Mesendoderm (in vitro differentiated cells): ENCODE measurements at regions not wholly inside any gene's neighbourhood (a gene's known extent, or its start where the extent isn't known, plus 50 kb on each side); places are given as distances from the start of the nearest gene placed in this dataset.
"Not testable (repeated sequence)": the region's sequence is repeated elsewhere in the genome, so short reads cannot be mapped to it uniquely, and the experiment has no call there.

Experiments
- DNase-seq: peaks from one replicate; pipeline ENCODE4 v3.0.0; 2013
- H2AK5ac ChIP-seq: 2 replicates; pipeline ENCODE4 v1.6.1; 2013; ENCODE audit warnings: low read length, inconsistent platforms
- H2BK120ac ChIP-seq: 2 replicates; pipeline ENCODE4 v1.6.1; 2013; ENCODE audit warnings: low read depth, mild to moderate bottlenecking, low read length, moderate library complexity, mixed read lengths
- H2BK15ac ChIP-seq: replicated peaks from 2 replicates; pipeline ENCODE4 v1.6.1; 2013; ENCODE audit warnings: low read depth, mild to moderate bottlenecking, moderate library complexity
- H2BK5ac ChIP-seq: 2 replicates; pipeline ENCODE4 v1.6.1; 2013; ENCODE audit warnings: low read length, inconsistent platforms
- H3K18ac ChIP-seq: 2 replicates; pipeline ENCODE4 v1.6.1; 2013; ENCODE audit warnings: mild to moderate bottlenecking, low read length, mixed read lengths
- H3K23ac ChIP-seq: one replicate; pipeline ENCODE4 v1.6.1; 2013; ENCODE audit warnings: low read length
- H3K27ac ChIP-seq: 2 replicates; pipeline ENCODE4 v1.5.1; 2013; ENCODE audit warnings: low read depth, mild to moderate bottlenecking, inconsistent platforms, low read length, moderate library complexity
- H3K27me3 ChIP-seq: 2 replicates; pipeline ENCODE4 v1.6.1; 2013; ENCODE audit warnings: low read length, control low read depth, mild to moderate bottlenecking, inconsistent platforms; ENCODE audit not compliant: insufficient read depth, poor library complexity
- H3K36me3 ChIP-seq: 2 replicates; pipeline ENCODE4 v1.6.1; 2013; ENCODE audit warnings: low read length, inconsistent platforms; ENCODE audit not compliant: control insufficient read depth, insufficient read depth
- H3K4ac ChIP-seq: one replicate; pipeline ENCODE4 v1.6.1; 2013; ENCODE audit warnings: low read depth, mild to moderate bottlenecking, low read length, moderate library complexity
- H3K4me1 ChIP-seq: 2 replicates; pipeline ENCODE4 v1.6.1; 2013; ENCODE audit warnings: low read depth, low read length, inconsistent platforms; ENCODE audit not compliant: control insufficient read depth
- H3K4me2 ChIP-seq: 2 replicates; pipeline ENCODE4 v1.6.1; 2013; ENCODE audit warnings: low read length
- H3K4me3 ChIP-seq: 2 replicates; pipeline ENCODE4 v1.5.1; 2013; ENCODE audit warnings: mild to moderate bottlenecking, low read length
- H3K56ac ChIP-seq: one replicate; pipeline ENCODE4 v1.6.1; 2013; ENCODE audit warnings: low read length
- H3K79me1 ChIP-seq: 2 replicates; pipeline ENCODE4 v1.6.1; 2013; ENCODE audit warnings: low read length, inconsistent platforms
- H3K79me2 ChIP-seq: 2 replicates; pipeline ENCODE4 v1.6.1; 2013; ENCODE audit warnings: mild to moderate bottlenecking, low read length; ENCODE audit not compliant: control insufficient read depth, insufficient read depth
- H3K9ac ChIP-seq: 2 replicates; pipeline ENCODE4 v1.6.1; 2013; ENCODE audit warnings: low read length, inconsistent platforms
- H4K5ac ChIP-seq: one replicate; pipeline ENCODE4 v1.6.1; 2013; ENCODE audit warnings: low read length
- H4K8ac ChIP-seq: one replicate; pipeline ENCODE4 v1.6.1; 2013; ENCODE audit warnings: low read depth, mild to moderate bottlenecking, control low read depth, low read length, moderate library complexity
- WGBS: extraction: QIAGEN DNeasy Blood & Tissue Kit; methylation state at CpG from one replicate; pipeline ENCODE4 v1.1.7; 2013; ENCODE audit warnings: low lambda C conversion rate, missing lambda C conversion rate; ENCODE audit not compliant: insufficient coverage; ENCODE audit errors: extremely low coverage; 5-methylcytosine and 5-hydroxymethylcytosine counted together

DNA sequence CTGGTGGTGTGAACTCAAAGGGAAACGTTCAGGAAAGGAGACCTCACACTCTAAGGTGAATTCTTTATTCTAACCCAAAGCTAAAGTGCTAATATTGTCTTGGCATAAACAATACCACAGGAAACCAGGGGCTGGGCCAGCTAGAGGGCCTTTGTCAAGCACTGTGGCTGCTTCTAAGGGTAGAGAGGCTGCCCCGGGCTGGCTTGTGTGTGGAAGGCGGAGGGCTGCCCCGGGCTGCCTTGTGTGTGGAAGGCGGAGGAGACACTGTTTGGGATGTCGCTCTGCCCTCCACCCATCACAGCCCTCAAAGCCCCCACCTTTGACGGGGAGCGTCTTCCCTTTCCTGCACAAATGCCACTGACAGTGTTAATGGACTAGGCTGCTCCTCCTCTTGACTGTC is 216.8 kb downstream of the TOMM20 start:
- no peak overlapping the region for H3K4ac ChIP-seq
- no peak overlapping the region for H3K4me2 ChIP-seq
- no peak overlapping the region for H3K9ac ChIP-seq
- H4K5ac ChIP-seq = no peak overlapping the region
- no peak overlapping the region for H3K18ac ChIP-seq
- no peak overlapping the region for H2BK15ac ChIP-seq
- no peak overlapping the region for H2BK5ac ChIP-seq
- H3K27ac ChIP-seq = no peak overlapping the region
- H4K8ac ChIP-seq = no peak overlapping the region
- H3K27me3 ChIP-seq = no peaks in the 10 kb centered on the region
- no peak overlapping the region for H2BK120ac ChIP-seq
- no peaks in the 10 kb centered on the region for H3K79me2 ChIP-seq
- H3K36me3 ChIP-seq = no peaks in the 10 kb centered on the region
- H3K4me1 ChIP-seq = no peaks in the 10 kb centered on the region
- no peak overlapping the region for H2AK5ac ChIP-seq
- WGBS = no CpG with 5 or more reads among the region's 8 CpGs
- no peak overlapping the region for H3K4me3 ChIP-seq
- H3K56ac ChIP-seq = peak overlapping the region; percentile 53
- DNase-seq = no peak
- H3K79me1 ChIP-seq = no peaks in the 10 kb centered on the region
- H3K23ac ChIP-seq = no peak overlapping the region

DNA sequence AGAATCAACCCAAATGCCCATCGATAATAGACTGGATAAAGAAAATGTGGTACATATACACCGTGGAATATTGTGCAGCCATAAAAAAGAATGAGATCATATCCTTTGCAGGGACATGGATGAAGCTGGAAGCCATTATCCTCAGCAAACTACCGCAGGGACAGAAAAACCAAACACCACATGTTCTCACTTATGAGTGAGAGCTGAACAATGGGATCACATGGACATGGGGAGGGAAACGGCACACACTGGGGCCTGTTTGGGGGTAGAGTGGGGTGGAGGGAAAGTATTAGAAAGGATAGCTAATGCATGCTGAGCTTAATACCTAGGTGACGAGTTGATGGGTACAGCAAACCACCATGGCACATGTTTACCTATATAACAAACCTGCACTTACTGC is 217.5 kb downstream of the TOMM20 start:
- not testable (repeated sequence) for H2BK5ac ChIP-seq, H2BK15ac ChIP-seq, H3K79me1 ChIP-seq, H3K4me1 ChIP-seq, H3K27ac ChIP-seq, H3K79me2 ChIP-seq, H3K9ac ChIP-seq, H3K18ac ChIP-seq, H3K4me2 ChIP-seq, H3K4ac ChIP-seq, H3K36me3 ChIP-seq, H4K8ac ChIP-seq, H3K56ac ChIP-seq, H3K23ac ChIP-seq, H4K5ac ChIP-seq, H3K27me3 ChIP-seq, H3K4me3 ChIP-seq, H2AK5ac ChIP-seq, DNase-seq, H2BK120ac ChIP-seq
- WGBS = no CpG with 5 or more reads among the region's 5 CpGs

DNA sequence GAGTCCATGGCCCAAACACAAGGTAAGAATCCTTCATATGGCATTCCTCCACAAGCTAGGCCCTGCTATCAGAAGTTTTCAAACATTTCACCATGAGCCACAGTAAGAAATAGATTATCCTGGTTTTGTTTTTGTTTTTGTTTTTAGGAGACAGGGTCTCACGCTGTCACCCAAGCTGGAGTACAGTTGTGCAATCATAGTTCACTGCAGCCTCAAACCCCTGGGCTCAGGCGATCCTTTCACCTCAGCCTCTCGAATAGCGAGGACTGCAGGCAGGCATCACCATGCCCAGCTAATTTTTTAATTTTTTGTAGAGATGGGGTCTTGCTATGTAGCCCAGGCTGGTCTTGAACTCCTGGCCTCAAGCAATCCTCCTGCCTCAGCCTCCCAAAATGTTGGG is 218.8 kb downstream of the TOMM20 start:
- no peak overlapping the region for H3K4me2 ChIP-seq
- no peak overlapping the region for H2AK5ac ChIP-seq
- H3K79me1 ChIP-seq = no peaks in the 10 kb centered on the region
- no peak overlapping the region for H2BK5ac ChIP-seq
- H3K56ac ChIP-seq = no peak overlapping the region
- no peak overlapping the region for H4K8ac ChIP-seq
- H3K23ac ChIP-seq = no peak overlapping the region
- no CpG with 5 or more reads among the region's 4 CpGs for WGBS
- no peak overlapping the region for H3K4me3 ChIP-seq
- H3K36me3 ChIP-seq = no peaks in the 10 kb centered on the region
- H3K79me2 ChIP-seq = no peaks in the 10 kb centered on the region
- H3K4me1 ChIP-seq = no peaks in the 10 kb centered on the region
- no peak overlapping the region for H3K18ac ChIP-seq
- H3K27ac ChIP-seq = no peak overlapping the region
- H2BK15ac ChIP-seq = no peak overlapping the region
- no peak for DNase-seq
- no peak overlapping the region for H3K9ac ChIP-seq
- no peak overlapping the region for H4K5ac ChIP-seq
- H3K4ac ChIP-seq = no peak overlapping the region
- no peaks in the 10 kb centered on the region for H3K27me3 ChIP-seq
- no peak overlapping the region for H2BK120ac ChIP-seq

DNA sequence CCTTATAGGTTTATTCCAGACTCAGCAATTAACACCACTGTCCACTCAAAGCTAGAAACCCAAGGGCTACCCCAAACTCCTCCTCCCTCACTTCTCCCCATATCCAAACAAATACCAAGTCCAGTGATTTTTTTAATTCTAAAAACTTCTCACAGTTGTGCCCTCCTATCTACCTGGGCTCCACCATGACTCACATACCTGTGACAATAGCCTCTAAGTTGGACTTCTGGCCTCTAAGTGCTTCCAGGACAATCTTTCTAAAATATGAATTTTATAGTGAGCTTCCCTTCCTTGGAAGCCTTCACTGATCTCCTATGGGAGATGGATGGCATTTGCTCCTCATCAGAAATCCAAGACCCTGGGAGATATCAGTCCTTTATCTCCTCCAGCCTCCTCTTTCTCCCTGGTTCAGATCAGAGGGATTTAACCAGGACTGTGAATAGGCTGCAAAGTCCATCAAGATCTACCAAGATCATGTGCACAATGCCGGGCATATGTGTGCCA is 219.3 kb downstream of the TOMM20 start:
- H3K27ac ChIP-seq = no peak overlapping the region
- H3K27me3 ChIP-seq = no peaks in the 10 kb centered on the region
- H3K4me2 ChIP-seq = no peak overlapping the region
- no peak for DNase-seq
- H2BK15ac ChIP-seq = no peak overlapping the region
- H3K23ac ChIP-seq = no peak overlapping the region
- no peak overlapping the region for H3K18ac ChIP-seq
- WGBS = no CpG with 5 or more reads among the region's 1 CpG
- no peak overlapping the region for H4K8ac ChIP-seq
- H3K4ac ChIP-seq = no peak overlapping the region
- no peak overlapping the region for H2BK120ac ChIP-seq
- H3K79me1 ChIP-seq = no peaks in the 10 kb centered on the region
- H2AK5ac ChIP-seq = no peak overlapping the region
- no peaks in the 10 kb centered on the region for H3K79me2 ChIP-seq
- no peaks in the 10 kb centered on the region for H3K36me3 ChIP-seq
- H3K4me3 ChIP-seq = no peak overlapping the region
- no peak overlapping the region for H4K5ac ChIP-seq
- H2BK5ac ChIP-seq = no peak overlapping the region
- no peak overlapping the region for H3K9ac ChIP-seq
- no peaks in the 10 kb centered on the region for H3K4me1 ChIP-seq
- no peak overlapping the region for H3K56ac ChIP-seq

DNA sequence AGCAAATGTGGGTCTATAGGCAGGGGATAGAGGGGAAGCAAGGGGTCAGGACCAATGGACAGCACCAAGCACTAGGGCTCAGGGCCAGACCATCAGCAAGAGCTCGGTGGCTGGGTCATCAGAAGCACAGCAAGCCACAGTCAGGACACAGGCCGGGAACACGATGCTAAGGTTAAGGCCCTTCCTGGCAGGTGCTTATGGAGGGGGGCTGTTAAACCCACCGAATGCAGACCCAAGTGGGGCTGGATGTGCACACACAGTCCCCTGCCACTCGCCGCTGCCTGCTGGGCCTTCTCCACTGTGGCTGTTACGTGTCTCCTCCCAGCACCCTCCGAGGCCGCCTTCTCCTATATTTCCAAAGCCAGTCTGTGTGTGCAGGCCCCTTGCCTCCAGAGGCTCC is 220.1 kb downstream of the TOMM20 start:
- Histone ChIP-seq H3K9ac (no peak overlapping the region), H3K4me2 (no peak overlapping the region), H3K27me3 (no peaks in the 10 kb centered on the region), H4K5ac (no peak overlapping the region), H3K27ac (no peak overlapping the region), H3K36me3 (no peaks in the 10 kb centered on the region), H2BK120ac (no peak overlapping the region), H3K4me3 (no peak overlapping the region), H3K56ac (no peak overlapping the region), H4K8ac (no peak overlapping the region), H3K18ac (no peak overlapping the region), H3K4me1 (no peaks in the 10 kb centered on the region), H3K79me2 (no peaks in the 10 kb centered on the region), H3K23ac (no peak overlapping the region), H3K79me1 (no peaks in the 10 kb centered on the region), H2AK5ac (no peak overlapping the region), H3K4ac (no peak overlapping the region), H2BK15ac (no peak overlapping the region), H2BK5ac (no peak overlapping the region)
- WGBS = no CpG with 5 or more reads among the region's 9 CpGs
- DNase-seq = no peak

DNA sequence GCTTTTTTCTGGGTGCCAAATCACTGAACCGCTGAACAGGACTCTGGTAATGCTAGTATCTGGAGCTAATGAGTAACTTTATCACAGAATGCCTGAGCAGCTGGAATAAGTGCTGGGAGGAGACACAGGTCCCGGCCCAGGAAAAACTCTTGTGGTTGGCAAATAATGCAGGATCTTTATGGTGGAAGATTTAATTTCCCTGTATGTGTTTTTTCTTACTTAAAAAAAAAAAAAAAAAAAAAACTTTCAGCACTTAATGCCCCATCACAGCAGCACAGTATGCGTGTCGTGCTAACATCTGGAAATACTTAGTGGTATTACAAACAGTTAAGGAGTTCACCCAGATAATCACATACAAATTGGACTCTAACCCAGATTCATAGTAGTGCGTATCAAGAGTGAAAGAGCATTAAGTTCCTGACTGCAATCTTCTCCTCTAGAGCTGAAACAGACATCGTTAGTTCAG is 220.7 kb downstream of the TOMM20 start:
- no CpG with 5 or more reads among the region's 6 CpGs for WGBS
- no peak for DNase-seq
- H3K27ac ChIP-seq = no peak overlapping the region

More for the DNA sequence above, 220.7 kb downstream of the TOMM20 start:
- Histone ChIP-seq H3K36me3 (no peaks in the 10 kb centered on the region), H3K4me2 (no peak overlapping the region), H4K5ac (no peak overlapping the region), H3K23ac (no peak overlapping the region), H3K56ac (no peak overlapping the region), H3K18ac (no peak overlapping the region), H3K79me1 (no peaks in the 10 kb centered on the region), H4K8ac (no peak overlapping the region), H3K79me2 (no peaks in the 10 kb centered on the region), H2BK5ac (no peak overlapping the region), H2BK15ac (no peak overlapping the region), H3K27me3 (no peaks in the 10 kb centered on the region), H3K4me1 (no peaks in the 10 kb centered on the region), H3K4ac (no peak overlapping the region), H2BK120ac (no peak overlapping the region), H3K4me3 (no peak overlapping the region), H2AK5ac (no peak overlapping the region), H3K9ac (no peak overlapping the region)
